ENCODE measurements at regions not wholly inside any gene's neighbourhood (a gene's known extent, or its start where the extent isn't known, plus 50 kb on each side); places are given as distances from the start of the nearest gene placed in this dataset.
"Not testable (repeated sequence)": the region's sequence is repeated elsewhere in the genome, so short reads cannot be mapped to it uniquely, and the experiment has no call there.

GRCh38 chr4:87915621-87916020, 59.9 kb upstream of the SPP1 start (continued):
- TF ChIP-seq ZBTB7A (IDR thresholded peaks at IDR 0.05; ENCODE audit: borderline replicate concordance, control insufficient read depth, low read depth, low read length) (no peak), DNMT1 (IDR thresholded peaks at IDR 0.05) (no peak), TAL1 (IDR thresholded peaks at IDR 0.05) (no peak), FOXA1 (IDR thresholded peaks at IDR 0.05; ENCODE audit: borderline replicate concordance) (no peak), TBP (optimal IDR thresholded peaks at IDR 0.05; ENCODE audit: low read depth, low read length) (no peak), HDGF (IDR thresholded peaks at IDR 0.05) (no peak), TEAD1 (CRISPR knock-in tag; IDR thresholded peaks at IDR 0.05) (no peak), WHSC1 (IDR thresholded peaks at IDR 0.05; ENCODE audit: low read length) (no peak)

- Histone ChIP-seq H3K36me3 (ENCODE audit: control insufficient read depth, insufficient read depth, low read length) (no peaks in the 10 kb centered on the region), H3K27me3 (ENCODE audit: control insufficient read depth in 2 of 2, insufficient read depth in 2 of 2, low read length in 2 of 2) (no peaks in the 10 kb centered on the region; a peak in 1 of 5 replicates), H3K9me3 (replicated peaks; ENCODE audit: control insufficient read depth, insufficient read depth, low read depth, low read length) (no peaks in the 10 kb centered on the region), H3K9me1 (ENCODE audit: control insufficient read depth, insufficient read depth, low read length) (no peaks in the 10 kb centered on the region), H3K4me3 (no peak overlapping the region), H3K79me2 (ENCODE audit: control insufficient read depth, insufficient read depth, low read length) (no peaks in the 10 kb centered on the region), H3K9ac (ENCODE audit: insufficient read depth in 1 of 2, low read depth in 2 of 2, low read length in 2 of 2) (no peak overlapping the region), H3K27ac (ENCODE audit: extremely low read depth, low read depth, low read length) (no peak overlapping the region), H3K4me2 (ENCODE audit: insufficient read depth, low read length) (no peak overlapping the region), H3K4me1 (replicated peaks in 1 of 2; ENCODE audit: control insufficient read depth in 2 of 2, insufficient read depth in 2 of 2, low read length in 2 of 2) (no peaks in the 10 kb centered on the region), H2AFZ (ENCODE audit: low read depth, low read length) (no peak overlapping the region), H4K20me1 (replicated peaks; ENCODE audit: control insufficient read depth, insufficient read depth, low read length) (no peaks in the 10 kb centered on the region)
- CTCF ChIA-PET (ENCODE audit: low intra/inter-chr PET ratio) = no interaction called here
- in situ Hi-C loops (cut with MboI) (no loop called here), intact Hi-C loops (cut with micrococcal nuclease) (no loop called here)
- WGBS (ENCODE audit: insufficient coverage, low coverage, missing lambda C conversion rate) = 0% methylated on average over 2 of the region's 2 CpGs
- no TSS peak for BruUV-seq (replicated peaks)
- no peak for FAIRE-seq
- DNase-seq (ENCODE audit: extremely low read depth in 1 of 4, low spot score in 3 of 4) = peak in 2 of 4 experiments; percentile 5 to 7
- TF ChIP-seq SP2 (IDR thresholded peaks at IDR 0.05; ENCODE audit: extremely low read depth, low read depth, low read length, poor library complexity, severe bottlenecking) = no peak
- TF ChIP-seq TAL1 (IDR thresholded peaks at IDR 0.05) = peak; percentile 15; the same call in 1 of the 2 replicates
- POLR2A ChIA-PET = interaction anchor here (0.7 kb wide), 1 partner anchor 434 kb away, joined by 3 read pairs; no protein-coding TSS in a partner anchor
- no peak for ATAC-seq
Measured at GRCh38 chr4:87916626-87917025, 58.9 kb upstream of the SPP1 start.

GRCh38 chr4:87917911-87918310, 57.6 kb upstream of the SPP1 start:
- H3K79me2 ChIP-seq (ENCODE audit: control insufficient read depth, insufficient read depth, low read length); intact Hi-C loops (cut with micrococcal nuclease); H3K27me3 ChIP-seq (ENCODE audit: control insufficient read depth in 2 of 2, insufficient read depth in 2 of 2, low read length in 2 of 2); H3K27ac ChIP-seq (ENCODE audit: extremely low read depth, low read depth, low read length); BruUV-seq (replicated peaks); POLR2A ChIA-PET; DNase-seq (ENCODE audit: extremely low read depth in 1 of 4, low spot score in 3 of 4); H3K9me1 ChIP-seq (ENCODE audit: control insufficient read depth, insufficient read depth, low read length); H2AFZ ChIP-seq (ENCODE audit: low read depth, low read length); H3K4me2 ChIP-seq (ENCODE audit: insufficient read depth, low read length); H3K4me1 ChIP-seq (replicated peaks in 1 of 2; ENCODE audit: control insufficient read depth in 2 of 2, insufficient read depth in 2 of 2, low read length in 2 of 2); FAIRE-seq; H4K20me1 ChIP-seq (replicated peaks; ENCODE audit: control insufficient read depth, insufficient read depth, low read length); H3K4me3 ChIP-seq; H3K36me3 ChIP-seq (ENCODE audit: control insufficient read depth, insufficient read depth, low read length); H3K9me3 ChIP-seq (replicated peaks; ENCODE audit: control insufficient read depth, insufficient read depth, low read depth, low read length); ATAC-seq; in situ Hi-C loops (cut with MboI); CTCF ChIA-PET (ENCODE audit: low intra/inter-chr PET ratio); H3K9ac ChIP-seq (ENCODE audit: insufficient read depth in 1 of 2, low read depth in 2 of 2, low read length in 2 of 2): not testable (repeated sequence)
- WGBS (ENCODE audit: insufficient coverage, low coverage, missing lambda C conversion rate) = 0% methylated on average over 5 of the region's 5 CpGs
